Hematopoietic multipotent progenitor cell treated with erythropoietin and hydrocortisone succinate and interleukin-3 and kit ligand, for 6 days (in vitro differentiated cells): ENCODE measurements at regions not wholly inside any gene's neighbourhood (a gene's known extent, or its start where the extent isn't known, plus 50 kb on each side); places are given as distances from the start of the nearest gene placed in this dataset.
A peak's percentile ranks its signal among the peaks of the same experiment; 100 is the strongest.
"Not testable (repeated sequence)": the region's sequence is repeated elsewhere in the genome, so short reads cannot be mapped to it uniquely, and the experiment has no call there.

Experiments
- DNase-seq: peaks from one replicate; pipeline ENCODE4 v3.0.0-alpha.2; 2015

DNA sequence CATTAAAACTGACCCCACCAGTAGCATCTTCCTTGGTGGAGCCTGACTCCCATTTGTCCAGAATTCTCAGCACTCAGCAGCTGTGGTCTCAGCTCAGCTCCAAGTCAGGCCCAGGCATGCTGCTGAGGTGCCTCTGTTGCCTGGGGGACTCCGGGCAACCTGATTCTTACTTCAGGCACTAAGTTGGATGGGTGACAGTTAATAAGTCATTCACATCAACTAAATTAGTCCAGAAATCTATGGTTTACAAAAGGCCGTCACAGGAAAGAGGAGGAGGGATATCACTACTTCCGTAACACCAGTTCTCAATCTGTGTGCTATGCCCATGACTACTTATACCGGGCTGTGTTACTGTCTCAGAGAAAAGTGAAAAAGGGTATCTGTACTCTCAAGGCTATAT is 310.2 kb downstream of the SATB1 start:
- DNase-seq = no peak

DNA sequence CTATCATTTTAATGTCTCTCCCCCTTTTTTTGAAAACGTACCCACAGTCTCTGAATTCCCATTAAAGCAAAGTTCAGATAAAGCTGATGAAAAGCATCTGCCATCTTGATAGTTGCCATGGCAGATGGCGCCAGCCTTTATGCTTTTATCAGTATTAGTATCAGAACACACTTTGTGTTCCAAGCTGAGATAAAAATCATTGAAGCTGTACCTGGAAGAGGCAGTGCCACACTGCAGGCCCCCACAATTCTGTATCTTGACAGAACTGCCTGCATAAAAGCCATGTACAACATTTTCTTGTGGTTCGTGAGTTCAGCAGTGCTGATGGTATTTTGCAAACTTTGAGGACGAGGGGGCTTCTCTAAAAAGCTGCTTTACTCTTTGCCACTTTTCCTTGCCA is 311.7 kb downstream of the SATB1 start:
- no peak for DNase-seq

DNA sequence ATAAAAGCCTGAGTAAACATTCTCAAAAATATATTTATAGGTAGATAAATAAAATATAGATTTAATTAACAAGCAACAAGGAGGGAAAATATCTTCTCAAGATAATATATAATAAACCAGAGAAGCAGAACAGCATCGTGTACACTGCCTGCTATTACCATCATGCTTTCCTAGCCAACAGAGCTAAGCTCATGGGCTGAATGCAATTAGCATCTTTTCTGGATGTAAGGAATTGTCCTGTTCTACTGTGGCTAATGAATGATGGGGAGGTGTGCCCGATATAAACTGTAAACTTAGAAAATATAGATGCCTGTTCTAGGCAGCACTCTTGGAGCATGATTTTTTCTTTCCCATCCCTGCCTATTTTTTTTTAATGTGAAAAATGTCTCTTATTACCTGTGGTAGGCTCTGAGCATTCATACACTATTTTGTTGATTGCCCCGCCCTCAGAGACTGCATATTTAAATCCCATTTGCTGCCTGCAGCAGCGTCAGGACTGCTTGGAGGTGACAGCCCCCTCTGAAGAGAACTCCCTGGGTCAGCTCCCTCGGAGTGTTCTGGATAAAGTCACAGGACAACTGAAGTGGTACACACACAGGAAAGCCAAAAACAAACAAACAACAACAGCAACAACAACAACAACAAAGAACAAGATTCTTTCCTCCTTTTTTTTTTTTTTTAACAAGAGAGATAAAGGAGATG is 312.3 kb downstream of the SATB1 start:
- no peak for DNase-seq

DNA sequence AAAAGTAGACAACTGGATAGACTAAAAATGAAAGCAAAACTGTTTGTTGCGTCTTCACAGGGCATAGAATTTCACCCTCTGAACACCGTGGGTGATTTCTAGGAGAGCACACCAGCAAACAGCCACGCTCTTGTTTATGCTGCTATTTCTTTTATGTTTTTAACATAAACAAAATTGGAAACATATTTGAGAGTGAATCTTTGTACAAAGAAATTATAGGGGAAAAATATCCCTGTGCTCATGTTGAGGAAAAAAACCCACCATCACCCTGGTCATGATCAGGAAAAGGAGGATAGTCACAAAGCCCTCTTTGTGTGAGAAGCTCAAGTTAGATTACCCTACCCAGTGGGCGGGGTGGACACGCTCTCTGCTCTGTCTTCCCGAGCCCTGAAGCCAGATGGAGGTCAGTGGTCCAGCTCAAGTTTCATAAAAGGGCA is 313.3 kb downstream of the SATB1 start:
- peak; percentile 40 for DNase-seq

DNA sequence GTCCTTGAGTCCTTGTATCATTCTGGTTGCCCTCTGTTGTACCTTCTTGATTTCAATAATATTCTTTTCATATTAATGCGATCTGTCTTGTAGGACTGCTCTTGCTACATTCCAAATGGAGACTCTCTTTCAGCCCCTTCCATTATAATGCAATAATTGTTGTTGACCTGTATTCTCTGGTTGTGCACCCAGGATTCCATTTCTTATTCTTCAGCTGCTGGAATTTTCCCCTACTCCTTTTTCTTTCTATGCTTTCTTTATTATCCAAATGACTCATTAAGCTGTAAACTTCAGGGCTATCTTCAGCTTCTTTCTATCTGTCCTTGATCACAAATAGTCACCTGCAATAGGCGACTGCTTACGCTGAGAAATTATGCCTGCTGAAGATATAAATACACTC is 321.5 kb downstream of the SATB1 start:
- DNase-seq = no peak

DNA sequence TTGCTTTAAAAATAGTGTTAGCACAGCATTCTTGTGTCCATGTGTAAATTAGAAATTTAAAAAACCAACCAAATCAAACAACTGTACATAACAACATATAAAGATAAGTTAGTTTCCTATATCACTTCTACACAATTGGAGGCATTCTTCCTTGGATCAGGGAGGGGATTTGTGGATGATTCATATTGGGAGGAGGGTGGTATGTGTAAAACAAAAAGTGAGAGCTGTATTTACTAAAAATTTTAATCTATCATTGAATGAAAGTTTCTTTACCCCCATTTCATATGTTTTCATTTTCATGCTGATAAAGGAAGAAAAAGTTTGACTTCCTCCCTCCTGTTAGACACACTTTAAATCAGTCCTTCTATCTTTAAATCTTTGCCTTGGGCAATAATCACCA is 325.0 kb downstream of the SATB1 start:
- DNase-seq = peak; percentile 22

DNA sequence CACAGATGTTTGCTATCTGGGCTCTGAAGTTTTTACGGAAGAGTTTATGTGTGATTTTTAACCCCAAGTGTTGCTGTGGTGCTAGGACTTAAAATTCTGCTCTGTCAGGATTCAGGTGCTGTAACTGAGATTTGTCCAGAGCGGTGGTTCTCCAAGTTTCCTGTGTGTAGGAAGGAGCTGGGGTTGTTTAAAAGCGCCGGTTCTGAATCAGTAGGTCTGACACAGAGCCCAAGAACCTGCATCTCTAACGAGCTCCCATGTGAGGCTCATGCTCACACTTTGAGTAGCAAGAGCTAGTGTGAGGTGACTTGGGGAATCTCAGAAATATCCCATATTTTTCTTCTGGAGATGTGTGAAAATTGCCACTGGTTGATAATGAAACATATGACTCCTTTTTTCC is 325.5 kb downstream of the SATB1 start:
- DNase-seq = no peak

DNA sequence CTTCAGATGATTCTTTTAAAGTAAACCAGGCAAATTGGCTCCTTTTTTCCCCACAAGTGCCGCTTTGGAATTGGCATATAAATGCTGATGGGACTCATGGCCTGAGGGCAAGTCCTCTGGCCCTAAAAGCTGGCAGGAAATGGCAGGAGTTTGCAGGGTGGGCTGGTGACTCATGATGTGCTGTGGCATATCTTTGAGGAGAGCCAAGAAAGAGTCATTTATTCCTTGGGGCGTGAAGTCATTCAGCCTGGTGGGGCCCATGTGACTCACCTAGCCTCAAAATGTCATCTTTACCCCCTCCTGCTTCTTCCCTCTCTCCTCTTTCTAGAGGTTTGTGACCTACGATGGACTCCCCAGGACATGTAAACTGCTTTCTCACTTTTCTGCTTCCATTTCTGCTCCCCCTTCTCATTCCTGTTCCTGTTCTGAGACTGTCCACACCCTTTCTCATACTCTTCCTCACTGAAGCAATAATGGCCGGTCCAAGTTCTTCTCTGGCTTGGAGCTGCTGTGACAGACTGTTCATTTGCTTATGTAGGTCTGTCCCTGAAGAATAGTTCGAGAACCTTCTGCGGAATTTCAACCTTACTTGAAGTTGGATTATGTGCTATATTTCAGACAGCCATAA is 326.1 kb downstream of the SATB1 start:
- no peak for DNase-seq

DNA sequence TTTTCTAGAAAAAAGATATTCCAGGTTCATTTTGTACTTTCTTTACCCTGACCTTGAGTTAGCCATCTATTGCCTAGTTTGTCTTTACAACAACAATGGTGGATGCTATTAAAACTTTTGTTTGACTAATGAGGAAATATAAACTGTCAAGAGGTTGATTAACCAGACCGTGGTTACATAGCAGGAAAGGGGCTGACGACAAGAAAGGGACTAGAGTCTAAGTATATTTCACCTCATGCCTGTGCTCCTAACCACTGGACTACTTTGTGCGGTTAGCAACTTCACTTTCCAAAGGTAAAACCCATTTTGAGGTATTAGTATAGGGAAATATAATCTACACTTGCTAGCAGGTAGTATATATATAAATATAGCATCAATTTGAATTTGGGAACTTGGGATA is 327.1 kb downstream of the SATB1 start:
- no peak for DNase-seq

DNA sequence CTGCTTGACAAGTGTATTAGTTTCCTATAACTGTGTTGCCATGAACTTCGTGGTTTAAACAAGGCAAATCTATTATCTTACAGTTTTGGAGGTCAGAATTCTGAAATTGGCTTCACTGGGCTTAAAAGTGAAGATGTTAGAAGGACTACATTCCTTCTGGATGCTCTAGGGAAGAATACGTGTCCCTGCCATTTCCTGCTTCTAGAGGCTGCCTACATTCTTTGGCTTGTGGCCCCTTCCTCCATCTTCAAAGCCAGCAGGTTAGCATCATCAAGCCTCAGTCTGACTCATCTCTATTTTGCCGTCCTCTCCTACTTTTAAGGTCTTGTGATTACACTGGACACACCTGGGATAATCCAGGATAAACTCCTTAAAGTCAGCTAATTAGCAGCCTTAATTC is 327.7 kb downstream of the SATB1 start:
- DNase-seq = no peak

DNA sequence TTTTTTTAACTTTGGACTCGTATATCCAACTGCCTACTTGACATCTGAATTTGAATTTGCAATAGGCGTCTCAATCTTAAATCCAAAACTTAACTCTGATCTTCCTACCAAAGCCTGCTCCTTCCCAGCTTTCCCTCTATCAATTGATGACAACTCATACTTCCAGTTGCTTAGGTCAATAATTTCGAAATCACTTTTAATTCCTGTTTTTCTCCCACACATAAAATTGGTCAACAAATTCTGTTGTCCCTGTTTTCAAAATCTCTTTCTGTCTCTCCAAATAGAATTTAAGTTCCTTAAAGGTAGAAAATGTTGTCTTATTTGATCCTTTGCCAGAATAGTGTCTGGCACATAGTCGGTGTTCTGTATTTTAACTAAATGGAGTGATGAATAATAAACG is 332.4 kb downstream of the SATB1 start:
- DNase-seq = no peak

DNA sequence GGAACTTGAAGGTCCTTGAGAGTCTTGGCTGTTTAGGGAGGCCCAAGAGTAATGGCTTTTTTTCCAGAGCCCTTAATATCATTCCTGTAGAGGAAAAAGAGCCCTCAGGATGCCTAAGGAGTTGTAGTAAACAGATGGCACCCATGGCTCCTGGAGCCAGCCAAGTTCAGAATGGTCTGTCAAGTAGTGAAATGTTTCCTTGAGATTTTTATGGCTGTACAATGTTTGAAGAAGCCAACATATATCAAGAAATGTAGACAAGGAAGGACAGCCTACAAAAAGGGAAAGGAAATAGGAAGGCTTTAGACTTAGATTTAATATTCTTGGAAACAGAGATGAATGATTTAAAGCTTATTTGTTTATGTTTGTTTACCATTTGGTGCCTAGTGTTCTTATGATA is 334.8 kb downstream of the SATB1 start:
- no peak for DNase-seq

DNA sequence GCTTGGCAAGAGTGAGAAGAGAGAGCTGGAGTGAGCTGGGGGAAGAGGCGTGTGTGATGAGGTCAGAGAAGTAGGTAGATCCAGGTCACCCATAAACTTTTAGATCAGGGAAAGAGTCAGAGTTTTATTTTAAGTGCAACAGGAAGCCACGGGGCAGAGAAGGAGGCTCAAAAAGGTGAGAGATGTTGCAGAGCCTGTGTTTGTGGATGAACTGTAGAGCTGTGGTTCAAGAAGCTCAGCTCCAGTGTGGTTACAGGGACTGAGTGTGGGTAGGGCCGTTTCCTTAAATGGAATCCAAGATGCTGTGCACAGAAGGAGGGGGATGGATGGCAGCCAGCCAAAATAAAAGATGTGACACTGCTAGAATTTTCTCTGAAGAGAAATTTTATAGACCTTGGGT is 337.2 kb downstream of the SATB1 start:
- peak; percentile 9 for DNase-seq

DNA sequence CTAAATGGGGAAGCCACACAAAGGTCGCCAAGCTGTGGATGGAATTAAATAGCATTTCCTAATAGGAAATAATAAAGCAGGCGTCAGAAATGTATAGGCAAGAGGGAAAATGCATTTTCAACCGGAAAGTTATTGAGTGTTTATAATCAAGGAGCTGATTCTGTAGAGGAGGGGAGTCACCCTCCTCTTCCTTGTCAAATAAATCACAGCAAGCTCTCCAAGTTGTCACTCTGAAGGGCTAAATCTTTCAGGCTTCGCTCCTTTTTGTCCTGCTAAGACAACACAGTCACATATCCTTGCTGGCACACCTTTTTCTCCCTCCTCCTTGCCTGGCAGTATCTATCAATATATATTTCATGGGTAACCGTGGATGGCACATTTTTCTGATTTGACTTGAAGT is 338.4 kb downstream of the SATB1 start:
- DNase-seq = no peak

DNA sequence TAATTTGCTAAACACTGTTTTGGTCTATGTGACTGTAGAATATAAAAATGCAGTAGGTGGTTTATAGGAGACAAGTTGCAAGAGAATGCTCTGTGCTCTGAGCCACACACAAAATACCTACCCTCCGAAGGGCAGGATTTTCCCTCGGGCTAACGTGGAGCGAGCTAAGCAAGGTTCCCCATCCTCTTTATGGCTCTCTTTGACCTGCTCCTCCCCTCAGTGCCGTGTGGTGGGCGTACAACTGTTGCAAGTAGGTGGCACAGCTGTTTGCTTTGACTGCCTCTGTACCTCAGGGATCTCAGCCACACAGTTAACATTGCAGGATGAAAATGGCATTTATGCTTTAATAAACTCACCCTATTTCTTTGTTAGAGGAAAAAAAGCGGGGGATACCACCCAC is 339.1 kb downstream of the SATB1 start:
- no peak for DNase-seq

DNA sequence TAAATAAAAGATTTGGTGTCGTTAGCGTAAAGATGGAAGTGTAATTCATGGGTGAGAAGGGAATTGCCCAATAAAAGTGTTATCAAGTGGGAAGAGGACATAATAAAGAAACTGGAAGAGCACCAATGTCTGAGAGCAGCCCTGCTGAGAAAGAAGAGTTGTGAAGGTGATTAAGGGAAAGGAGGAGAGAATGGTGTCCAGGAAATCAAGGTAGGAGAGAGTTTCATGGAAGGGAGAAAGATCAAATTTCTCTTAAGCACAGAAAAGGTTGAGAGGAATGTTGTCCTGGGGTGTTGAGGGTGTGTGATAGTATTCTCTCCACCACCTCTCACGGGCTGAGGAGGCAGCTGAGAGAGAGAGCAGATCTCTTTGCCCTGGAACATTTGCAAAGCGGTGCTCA is 339.7 kb downstream of the SATB1 start:
- DNase-seq = no peak

DNA sequence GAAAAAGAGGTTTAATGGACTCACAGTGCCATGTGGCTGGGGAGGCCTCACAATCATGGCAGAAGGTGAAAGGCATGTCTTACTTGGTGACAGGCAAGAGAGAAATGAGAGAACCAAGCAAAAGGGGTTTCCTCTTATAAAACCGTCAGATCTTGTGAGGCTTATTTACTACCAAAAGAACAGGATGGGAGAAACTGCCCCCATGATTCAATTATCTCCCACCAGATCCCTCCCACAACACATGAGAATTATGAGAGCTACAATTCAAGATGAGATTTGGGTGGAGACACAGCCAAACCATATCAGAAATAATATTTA is 340.8 kb upstream of the TBC1D5 start:
- DNase-seq = not testable (repeated sequence)

DNA sequence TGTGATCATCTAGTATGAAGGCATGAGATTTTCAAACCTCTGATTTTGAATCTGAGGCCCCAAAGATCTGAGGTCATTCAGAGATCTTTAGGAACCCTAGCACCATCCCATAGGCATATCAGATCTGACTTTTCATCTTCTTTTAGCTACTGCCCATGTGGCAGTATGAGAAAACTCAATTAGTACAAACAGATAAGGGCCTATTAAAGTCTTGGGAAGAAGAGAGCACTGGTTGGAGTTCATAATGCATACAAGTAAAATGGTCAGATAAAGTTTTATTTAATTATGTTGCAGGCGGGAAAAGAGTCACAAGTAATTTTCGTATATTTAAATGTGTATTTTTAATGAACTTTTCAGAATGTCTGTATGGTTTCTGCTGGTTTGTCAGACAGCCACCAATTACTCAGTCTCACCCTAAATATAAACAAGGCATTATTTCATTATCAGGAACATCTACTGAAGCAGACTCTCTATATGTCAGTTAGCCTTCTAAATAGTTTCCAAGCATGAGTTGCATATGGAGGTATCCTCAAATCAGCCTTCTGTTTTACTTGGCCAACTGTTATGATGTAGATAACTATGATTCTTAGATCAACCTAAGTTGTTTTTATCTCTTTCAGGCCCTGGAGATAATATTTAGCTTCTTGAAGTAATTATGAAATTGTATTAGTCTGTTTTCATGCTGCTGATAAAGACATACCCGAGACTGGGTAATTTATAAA is 340.3 kb upstream of the TBC1D5 start:
- no peak for DNase-seq

DNA sequence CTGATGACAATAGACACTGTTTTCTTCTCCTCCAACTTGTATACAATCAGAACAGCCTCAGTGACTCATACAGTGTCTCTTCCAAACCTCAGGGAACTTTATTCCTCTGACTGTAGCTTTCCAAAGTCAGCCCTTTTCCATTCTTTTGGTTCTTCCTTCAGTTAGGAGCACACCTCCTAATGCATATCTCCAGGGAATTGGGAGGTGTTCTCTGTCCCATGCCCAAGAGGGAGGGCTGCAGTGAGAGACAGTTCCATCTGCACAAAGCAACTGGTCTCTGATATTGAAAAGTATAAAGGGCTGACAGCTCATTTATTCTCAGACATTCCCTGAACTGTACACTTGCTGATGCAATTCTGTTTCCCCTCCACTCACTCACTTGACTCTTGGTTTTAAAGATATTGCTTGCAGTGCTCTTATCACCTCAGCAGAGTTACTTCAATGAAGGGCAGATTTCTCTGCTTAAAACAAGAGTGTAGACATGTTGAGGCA is 337.8 kb upstream of the TBC1D5 start:
- DNase-seq = peak; percentile 31

DNA sequence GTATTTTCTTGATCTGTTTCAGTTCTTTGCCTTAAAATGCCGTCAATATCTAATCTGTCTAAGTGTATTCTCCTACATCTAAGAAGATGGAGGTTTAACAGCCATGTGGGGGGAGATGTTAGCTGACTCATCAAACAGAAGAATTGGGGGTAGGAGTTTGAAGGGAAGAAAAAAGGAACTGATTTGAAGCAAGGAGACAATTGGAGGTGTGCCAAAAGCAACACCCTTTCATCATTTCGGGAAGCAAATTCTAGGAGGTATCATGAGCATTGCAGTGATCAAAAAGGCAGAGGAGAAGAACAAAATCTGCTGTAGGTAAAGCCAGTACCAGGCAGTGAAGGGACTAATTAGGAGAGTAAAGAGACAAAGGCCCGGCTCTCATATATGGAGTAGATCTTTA is 337.3 kb upstream of the TBC1D5 start:
- DNase-seq = peak; percentile 64

DNA sequence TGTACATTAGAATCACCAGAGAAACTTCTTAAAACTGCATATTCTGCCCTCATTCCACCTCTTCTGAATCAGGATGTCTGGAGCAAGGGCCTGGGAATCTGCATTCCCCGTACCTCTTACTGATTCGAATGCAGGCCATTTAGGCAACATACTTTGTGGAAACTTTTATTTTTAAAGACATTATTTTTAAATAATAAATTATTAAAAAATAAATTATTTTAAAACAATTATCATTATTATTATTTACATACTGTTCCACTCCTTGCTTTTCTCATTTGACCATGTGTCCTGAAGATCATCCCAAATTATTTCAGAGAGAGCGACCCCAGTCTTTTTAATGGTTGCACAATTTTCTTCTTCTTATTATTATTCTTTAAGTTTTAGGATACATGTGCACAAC is 336.6 kb upstream of the TBC1D5 start:
- no peak for DNase-seq

DNA sequence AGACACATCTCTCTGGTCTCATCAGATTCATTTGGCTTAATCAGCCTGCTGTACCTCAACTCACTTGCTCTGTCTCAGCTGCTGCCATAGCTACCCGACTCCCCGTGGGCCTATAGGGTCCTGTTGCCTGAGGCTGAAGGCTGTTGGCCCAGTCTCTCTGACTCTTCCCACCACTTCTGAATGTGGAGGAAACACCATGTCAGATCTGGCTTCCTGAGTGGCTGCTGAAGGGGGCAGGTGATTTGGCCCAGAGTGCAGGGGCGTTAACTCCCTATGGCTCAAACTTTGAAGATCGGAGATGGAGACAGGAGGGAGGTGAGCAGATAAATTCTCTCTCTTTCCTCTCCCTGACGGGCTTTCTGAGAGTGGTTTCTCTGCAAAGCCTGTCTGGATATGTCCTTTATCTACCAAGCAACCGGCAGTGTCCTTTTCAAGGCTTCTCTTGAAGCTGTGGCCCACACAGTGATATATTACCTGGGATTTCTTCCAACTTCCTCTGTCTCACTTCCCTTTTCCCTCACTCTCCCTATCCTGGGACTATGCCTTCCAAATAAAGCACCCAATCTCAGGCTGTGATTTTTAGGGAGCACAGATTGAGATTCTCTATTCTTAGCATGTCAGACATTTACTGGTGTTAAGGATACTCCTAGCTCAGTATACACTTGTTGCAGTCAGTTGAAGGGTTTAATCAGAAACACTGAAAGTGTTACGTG is 334.9 kb upstream of the TBC1D5 start:
- DNase-seq = no peak

DNA sequence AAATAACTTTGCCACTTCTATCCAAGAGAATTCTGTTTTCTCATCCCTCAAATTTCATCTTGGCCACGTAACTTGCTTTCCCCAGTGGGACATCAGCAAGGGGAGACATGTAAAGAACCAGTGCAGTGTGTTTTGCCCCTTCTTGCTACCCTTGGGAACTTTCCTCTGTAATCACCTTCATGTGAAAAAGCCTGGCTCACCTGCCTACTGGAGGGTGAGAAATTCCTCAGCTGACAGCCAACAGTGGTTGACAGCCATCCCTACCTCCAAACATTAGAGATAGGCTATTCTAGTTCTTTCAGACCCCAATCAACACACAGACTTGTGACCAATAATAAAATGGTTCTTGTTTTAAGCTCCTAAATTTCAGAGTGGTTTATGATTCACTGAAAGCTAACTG is 333.9 kb upstream of the TBC1D5 start:
- no peak for DNase-seq

DNA sequence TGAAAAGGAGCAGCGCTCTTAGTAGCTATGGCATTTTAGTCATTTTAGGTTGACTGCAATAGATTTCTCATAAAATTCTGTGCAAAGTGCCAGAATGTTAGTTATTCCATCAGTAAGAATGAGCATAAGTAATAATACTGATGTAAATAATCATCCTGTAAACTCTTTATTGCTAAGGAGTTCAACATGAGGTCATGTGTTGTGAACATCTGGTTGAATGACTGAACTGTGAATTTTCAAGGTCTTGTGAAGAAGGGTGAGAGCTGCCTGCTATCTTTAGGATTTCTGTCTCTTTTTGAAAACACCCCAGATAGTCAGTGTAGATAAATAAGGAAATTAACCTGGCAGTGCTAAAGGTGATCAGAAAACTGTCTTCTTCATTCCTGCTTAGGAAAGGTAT is 333.4 kb upstream of the TBC1D5 start:
- no peak for DNase-seq
